Stimulated activated CD4-positive, alpha-beta T cell treated with anti-CD3 and anti-CD28 coated beads, Interleukin-4, amount 100 ng/mL, for 4 hours (primary cell): ENCODE measurements at regions not wholly inside any gene's neighbourhood (a gene's known extent, or its start where the extent isn't known, plus 50 kb on each side); places are given as distances from the start of the nearest gene placed in this dataset.

ENCODE experiments used
- DNase-seq, 2 experiments: peaks; one replicate each; pipeline ENCODE4 v3.0.0-alpha.2; 2020

DNA sequence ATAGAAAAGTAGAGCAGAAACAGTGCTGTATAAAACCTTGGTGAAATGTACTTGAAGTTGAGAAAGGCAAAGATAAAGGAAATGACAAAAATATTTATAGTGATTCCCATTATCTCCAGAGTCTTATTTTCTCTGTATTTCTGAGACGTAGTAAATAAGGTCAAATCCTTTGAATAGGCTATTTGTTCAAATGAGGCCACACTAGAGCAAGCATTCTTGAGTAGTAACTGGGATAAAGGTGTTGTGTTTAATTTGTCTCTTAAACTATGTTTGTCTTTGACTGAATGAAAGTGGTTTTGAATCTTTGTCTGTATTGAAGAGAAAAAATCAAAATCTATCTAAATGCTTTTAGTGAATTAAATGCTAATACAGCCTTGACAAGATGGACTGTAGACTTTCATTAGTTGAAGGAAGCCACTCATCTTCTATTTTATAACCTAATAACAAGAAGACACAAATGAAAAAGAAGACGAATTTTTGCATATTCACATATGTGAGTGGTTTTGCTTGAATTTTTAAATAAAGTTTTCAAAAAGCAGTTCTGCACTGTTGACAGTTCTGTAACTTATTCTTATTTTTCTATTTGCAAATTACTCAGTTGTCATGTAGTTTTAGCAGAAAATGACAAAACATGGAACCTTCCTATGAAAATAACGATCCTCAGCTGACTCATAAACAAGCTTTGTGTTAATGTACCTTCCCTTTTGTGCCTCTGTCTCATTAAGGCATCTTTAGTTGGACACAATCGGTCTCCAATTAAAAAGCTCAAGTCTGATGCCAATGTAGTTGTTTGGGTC lies 94.8 kb upstream of the PCDH18 start:
- DNase-seq = no peak

- no peak for DNase-seq
Measured at GRCh38 chr4:137623013-137623412, 90.7 kb upstream of the PCDH18 start.

DNA sequence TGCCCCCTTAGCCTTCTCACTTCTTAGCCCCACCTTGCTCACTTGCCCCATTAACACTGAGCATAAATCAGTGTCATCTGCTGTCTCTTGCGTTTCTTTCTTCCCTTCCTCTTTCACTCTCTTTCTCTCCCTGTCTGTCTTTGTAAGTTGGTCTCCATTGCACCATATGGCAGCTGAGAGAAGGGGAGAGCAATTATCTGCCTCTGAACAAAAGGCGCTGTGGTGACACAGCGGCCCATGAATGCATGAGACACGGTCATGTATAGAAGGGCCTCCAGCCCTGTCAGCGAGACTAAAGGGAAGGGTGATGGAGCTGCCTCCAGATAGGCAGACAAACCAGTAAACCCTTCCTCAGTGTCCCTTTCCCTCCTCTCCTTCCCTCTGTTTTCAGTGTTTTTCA lies 88.8 kb upstream of the PCDH18 start:
- DNase-seq = no peak

DNA sequence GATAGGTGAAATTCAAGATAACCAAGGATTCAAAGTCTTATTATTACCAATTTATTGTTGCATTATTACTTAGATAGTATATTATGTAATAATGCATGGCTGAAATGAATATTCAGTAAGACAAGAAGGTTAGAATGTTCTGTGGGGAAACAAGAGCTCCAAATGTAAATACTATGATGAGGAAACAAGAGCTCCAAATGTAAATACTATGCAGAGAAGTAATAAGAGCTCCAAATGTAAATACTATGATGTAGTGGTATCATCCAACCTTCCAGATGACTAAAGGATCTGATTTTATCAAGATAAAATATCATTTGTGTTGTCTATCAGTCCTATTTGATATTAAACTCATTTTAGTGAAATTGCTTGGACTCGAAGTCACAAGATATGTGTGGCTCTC lies 82.2 kb upstream of the PCDH18 start:
- DNase-seq = no peak

- DNase-seq = no peak
Measured at GRCh38 chr4:137611998-137612700, 79.9 kb upstream of the PCDH18 start.

DNA sequence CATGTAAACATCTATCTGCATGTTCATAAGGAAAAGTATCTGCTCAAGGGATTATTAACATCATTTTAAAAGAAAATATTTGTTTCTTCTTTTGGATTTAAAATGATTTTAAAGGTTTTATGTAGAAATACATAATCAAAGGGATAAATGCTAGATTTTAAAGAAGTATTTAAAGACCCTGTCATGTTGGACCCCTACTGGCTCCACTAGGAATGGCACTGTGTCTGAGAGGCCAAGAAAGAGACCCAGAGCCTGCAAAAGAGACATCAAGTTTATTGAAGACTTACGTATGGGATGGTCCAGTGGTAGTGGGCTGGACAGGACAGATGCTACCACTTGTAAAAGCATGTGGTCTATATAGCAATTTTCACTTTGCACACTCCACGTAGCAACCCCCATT lies 78.7 kb upstream of the PCDH18 start:
- no peak for DNase-seq

GRCh38 chr4:137609718-137610430 lies 77.6 kb upstream of the PCDH18 start:
- DNase-seq = no peak

GRCh38 chr4:137608085-137608484 lies 75.8 kb upstream of the PCDH18 start:
- no peak for DNase-seq

DNA sequence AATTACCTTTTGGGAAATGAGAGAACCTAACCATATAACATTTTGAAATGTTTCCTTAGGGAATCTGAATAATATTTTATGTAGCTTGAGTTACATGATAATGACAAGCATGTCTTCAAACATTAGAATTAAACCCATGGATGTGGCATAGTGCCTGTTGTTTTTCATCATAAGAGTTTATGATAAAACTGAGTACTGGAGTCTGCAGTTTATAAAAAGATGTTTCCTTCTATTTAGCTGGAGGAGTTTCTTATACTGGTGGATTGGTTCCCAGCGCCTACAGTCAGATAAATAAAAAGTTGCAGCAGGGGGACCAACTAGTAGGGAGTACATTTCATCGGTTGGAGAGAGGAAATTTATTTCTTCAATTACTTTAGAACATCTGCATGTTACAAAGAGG lies 70.1 kb upstream of the PCDH18 start:
- DNase-seq = no peak

- no peak for DNase-seq
Measured at GRCh38 chr4:137601934-137602333, 69.6 kb upstream of the PCDH18 start.

DNA sequence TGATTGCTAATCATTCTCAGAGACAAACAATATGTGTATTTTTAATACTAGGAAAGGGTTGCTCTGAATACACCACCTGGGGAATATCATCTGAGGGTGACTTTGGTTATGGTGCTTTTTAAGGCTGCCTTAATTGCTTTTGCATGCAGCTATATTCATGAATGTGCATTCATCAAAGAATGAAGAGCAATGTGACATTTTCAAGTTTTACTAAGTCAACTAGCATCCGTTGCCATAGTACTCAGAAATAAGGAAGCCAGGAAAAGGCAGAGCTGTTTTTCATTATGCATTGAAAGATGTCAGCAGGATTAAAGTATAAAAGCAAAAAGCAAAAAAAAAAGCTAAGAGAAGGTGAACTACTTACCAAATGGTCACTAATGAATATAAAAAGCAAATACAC lies 67.4 kb upstream of the PCDH18 start:
- DNase-seq = no peak

DNA sequence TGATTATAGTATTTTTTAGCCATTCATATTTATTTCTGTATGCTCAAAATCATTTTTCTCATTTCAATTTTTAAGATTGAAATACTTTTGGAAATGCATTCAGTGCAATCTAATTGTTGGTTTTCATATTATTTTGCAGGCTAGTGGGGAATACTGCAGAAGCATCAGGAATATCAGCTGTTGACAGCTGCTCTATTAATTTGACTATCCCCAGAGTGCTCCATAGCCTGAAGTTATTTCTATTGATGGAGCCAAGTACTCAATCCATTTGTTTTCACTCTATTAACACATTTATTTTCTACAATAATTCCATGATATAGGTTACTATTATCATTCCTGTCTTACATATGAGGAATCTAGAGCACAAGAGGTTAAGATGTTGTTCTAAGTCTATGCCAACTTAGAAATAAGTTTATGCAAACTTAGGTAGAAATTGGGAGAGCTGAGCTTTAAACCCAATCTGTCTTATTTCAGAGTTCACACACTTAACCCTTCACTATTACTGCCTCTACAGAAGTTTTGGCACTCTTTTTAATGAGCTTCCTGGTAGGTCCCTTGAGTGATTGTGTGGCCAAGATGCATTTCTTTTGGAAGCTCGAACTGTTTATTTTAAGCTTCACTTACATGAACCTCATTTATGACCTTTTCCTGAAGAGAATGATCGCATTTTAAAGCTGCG lies 65.6 kb upstream of the PCDH18 start:
- no peak for DNase-seq

- DNase-seq = no peak
Measured at GRCh38 chr4:137587796-137588195, 55.5 kb upstream of the PCDH18 start.

- DNase-seq = no peak
Measured at GRCh38 chr4:137583671-137584070, 51.4 kb upstream of the PCDH18 start.
